ENCODE measurements at regions not wholly inside any gene's neighbourhood (a gene's known extent, or its start where the extent isn't known, plus 50 kb on each side); places are given as distances from the start of the nearest gene placed in this dataset.
"Not testable (repeated sequence)": the region's sequence is repeated elsewhere in the genome, so short reads cannot be mapped to it uniquely, and the experiment has no call there.

DNA sequence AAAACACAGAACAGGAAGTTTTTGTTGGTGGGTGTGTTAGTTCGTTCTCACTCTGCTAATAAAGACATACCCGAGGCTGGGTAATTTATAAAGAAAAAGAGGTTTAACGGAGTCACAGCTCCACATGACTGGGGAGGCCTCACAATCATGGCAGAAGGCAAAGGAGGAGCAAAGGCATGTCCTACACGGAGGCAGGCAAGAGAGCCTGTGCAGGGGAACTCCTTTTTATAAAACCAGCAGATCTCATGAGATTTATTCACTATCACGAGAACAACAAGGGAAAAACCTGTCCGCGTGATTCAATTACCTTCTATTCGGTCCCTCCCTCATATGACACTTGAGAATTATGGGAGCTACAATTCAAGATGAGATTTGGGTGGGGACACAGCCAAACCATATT, 96.6 kb downstream of the TLR5 start:
- TF ChIP-seq, protein P1, sequence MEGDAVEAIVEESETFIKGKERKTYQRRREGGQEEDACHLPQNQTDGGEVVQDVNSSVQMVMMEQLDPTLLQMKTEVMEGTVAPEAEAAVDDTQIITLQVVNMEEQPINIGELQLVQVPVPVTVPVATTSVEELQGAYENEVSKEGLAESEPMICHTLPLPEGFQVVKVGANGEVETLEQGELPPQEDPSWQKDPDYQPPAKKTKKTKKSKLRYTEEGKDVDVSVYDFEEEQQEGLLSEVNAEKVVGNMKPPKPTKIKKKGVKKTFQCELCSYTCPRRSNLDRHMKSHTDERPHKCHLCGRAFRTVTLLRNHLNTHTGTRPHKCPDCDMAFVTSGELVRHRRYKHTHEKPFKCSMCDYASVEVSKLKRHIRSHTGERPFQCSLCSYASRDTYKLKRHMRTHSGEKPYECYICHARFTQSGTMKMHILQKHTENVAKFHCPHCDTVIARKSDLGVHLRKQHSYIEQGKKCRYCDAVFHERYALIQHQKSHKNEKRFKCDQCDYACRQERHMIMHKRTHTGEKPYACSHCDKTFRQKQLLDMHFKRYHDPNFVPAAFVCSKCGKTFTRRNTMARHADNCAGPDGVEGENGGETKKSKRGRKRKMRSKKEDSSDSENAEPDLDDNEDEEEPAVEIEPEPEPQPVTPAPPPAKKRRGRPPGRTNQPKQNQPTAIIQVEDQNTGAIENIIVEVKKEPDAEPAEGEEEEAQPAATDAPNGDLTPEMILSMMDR (IDR thresholded peaks at IDR 0.05): not testable (repeated sequence)
- not testable (repeated sequence) for TF ChIP-seq RFX5 (IDR thresholded peaks at IDR 0.05; ENCODE audit: low read length); GABPA (IDR thresholded peaks at IDR 0.05; ENCODE audit: low read depth); POLR2AphosphoS5 (IDR thresholded peaks at IDR 0.05; ENCODE audit: low read depth, low read length); SMC3 (IDR thresholded peaks at IDR 0.05; ENCODE audit: low read depth, low read length); SIN3A (IDR thresholded peaks at IDR 0.05; ENCODE audit: borderline replicate concordance, low read depth, low read length); JUND (IDR thresholded peaks at IDR 0.05); EP300 (IDR thresholded peaks at IDR 0.05; ENCODE audit: borderline replicate concordance in 1 of 2, low read depth in 1 of 2, low read length in 1 of 2); TAF1 (IDR thresholded peaks at IDR 0.05; ENCODE audit: borderline replicate concordance, low read depth, low read length); EZH2phosphoT487 (IDR thresholded peaks at IDR 0.05; ENCODE audit: borderline replicate concordance, low read depth)
- TF ChIP-seq, protein P2, sequence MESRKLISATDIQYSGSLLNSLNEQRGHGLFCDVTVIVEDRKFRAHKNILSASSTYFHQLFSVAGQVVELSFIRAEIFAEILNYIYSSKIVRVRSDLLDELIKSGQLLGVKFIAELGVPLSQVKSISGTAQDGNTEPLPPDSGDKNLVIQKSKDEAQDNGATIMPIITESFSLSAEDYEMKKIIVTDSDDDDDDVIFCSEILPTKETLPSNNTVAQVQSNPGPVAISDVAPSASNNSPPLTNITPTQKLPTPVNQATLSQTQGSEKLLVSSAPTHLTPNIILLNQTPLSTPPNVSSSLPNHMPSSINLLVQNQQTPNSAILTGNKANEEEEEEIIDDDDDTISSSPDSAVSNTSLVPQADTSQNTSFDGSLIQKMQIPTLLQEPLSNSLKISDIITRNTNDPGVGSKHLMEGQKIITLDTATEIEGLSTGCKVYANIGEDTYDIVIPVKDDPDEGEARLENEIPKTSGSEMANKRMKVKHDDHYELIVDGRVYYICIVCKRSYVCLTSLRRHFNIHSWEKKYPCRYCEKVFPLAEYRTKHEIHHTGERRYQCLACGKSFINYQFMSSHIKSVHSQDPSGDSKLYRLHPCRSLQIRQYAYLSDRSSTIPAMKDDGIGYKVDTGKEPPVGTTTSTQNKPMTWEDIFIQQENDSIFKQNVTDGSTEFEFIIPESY (IDR thresholded peaks at IDR 0.05; ENCODE audit: borderline replicate concordance, low read depth): not testable (repeated sequence)
- TF ChIP-seq, protein P3, sequence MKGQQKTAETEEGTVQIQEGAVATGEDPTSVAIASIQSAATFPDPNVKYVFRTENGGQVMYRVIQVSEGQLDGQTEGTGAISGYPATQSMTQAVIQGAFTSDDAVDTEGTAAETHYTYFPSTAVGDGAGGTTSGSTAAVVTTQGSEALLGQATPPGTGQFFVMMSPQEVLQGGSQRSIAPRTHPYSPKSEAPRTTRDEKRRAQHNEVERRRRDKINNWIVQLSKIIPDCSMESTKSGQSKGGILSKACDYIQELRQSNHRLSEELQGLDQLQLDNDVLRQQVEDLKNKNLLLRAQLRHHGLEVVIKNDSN (IDR thresholded peaks at IDR 0.05; ENCODE audit: borderline replicate concordance, low read depth): not testable (repeated sequence)
- TF ChIP-seq, protein P4, sequence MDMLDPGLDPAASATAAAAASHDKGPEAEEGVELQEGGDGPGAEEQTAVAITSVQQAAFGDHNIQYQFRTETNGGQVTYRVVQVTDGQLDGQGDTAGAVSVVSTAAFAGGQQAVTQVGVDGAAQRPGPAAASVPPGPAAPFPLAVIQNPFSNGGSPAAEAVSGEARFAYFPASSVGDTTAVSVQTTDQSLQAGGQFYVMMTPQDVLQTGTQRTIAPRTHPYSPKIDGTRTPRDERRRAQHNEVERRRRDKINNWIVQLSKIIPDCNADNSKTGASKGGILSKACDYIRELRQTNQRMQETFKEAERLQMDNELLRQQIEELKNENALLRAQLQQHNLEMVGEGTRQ (IDR thresholded peaks at IDR 0.05; ENCODE audit: borderline replicate concordance, low read depth, low read length): not testable (repeated sequence)
